Stimulated activated naive CD8-positive, alpha-beta T cell treated with anti-CD3 and anti-CD28 coated beads, Interleukin-15, Interleukin-2, amounts not matched to agents 100 U/mL and 50 U/mL, for 24 hours (primary cell): ENCODE measurements at regions not wholly inside any gene's neighbourhood (a gene's known extent, or its start where the extent isn't known, plus 50 kb on each side); places are given as distances from the start of the nearest gene placed in this dataset.

Source experiments
- ATAC-seq: fragments of 150-1000 bp; cut with Tn5 transposase; one replicate; pipeline ENCODE4 v1.10.0; 2021
- DNase-seq: peaks from one replicate; pipeline ENCODE4 v3.0.0; 2021

DNA sequence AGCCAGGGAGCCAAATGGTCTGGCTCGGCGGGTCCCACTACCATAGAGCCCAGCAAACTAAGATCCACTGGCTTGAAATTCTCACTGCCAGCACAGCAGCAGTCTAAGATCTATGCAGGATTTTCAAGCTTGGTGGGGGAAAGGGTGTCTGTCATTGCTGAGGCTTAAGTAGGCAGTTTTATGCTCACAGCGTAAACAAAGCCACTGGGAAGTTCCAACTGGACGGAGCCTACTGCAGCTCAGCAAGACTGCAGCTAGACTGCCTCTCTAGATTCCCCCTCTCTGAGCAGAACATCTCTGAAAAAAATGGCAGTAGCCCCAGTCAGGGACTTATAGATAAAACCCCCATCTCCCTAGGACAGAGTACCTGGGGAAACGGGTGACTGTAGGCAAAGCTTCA, 277.6 kb upstream of the PHF14 start:
- DNase-seq = no peak
- ATAC-seq = no peak

DNA sequence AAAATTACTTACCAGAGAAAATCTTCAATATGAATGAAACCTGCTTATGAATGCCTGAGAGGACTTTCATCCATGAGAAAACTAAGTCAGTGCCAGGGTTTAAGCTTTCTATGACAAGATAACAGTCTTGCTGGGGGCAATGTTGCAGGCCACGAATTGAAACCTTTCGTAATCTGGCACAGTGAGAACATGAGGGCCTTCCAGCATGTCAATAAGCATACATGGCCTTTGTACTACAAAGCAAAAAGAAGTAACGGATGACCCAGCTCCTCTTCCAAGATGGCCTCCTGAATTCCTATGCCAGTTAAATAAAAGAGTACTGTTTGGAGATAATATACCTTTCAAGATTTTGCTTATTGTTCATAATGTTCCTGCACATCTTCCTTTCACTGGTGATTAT, 270.6 kb upstream of the PHF14 start:
- ATAC-seq (no peak), DNase-seq (no peak)

DNA sequence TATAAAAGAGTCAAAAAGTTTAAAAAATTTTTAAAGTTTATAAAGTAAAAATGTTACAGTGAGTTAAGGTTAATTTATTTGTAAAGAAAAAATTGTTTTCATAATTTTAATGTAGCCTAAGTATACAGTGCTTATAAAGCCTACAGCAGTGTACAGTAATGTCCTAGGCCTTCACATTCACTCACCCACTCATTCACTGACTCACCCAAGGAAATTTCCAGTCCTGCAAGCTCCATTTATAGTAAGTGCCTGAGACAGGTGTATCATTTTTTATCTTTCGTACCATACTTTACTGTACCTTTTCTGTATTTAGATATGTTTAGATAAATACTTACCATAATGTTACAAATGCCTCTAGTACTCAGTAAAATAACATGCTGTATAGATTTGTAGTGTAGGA, 269.7 kb upstream of the PHF14 start:
- no peak for DNase-seq
- no peak for ATAC-seq

DNA sequence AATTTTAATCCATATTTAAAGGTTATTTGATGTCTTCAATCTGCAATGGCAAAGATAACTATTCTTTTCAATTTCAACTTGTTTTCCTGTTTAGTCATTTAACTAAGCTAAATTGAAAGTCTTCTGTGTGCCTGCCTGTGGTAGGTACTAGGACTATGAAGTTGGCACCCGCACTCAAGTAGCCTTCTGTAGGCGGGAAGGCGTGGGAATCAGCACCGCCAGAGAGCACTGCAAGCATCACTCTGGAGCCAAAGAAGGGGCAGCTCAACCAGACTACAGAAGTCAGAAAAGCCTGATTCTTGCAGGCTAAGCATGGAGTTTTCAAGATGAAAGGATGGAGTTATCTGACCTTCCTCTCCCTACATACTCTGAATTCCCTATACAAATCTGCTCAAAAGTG, 269.0 kb upstream of the PHF14 start:
- ATAC-seq = no peak
- DNase-seq = no peak

DNA sequence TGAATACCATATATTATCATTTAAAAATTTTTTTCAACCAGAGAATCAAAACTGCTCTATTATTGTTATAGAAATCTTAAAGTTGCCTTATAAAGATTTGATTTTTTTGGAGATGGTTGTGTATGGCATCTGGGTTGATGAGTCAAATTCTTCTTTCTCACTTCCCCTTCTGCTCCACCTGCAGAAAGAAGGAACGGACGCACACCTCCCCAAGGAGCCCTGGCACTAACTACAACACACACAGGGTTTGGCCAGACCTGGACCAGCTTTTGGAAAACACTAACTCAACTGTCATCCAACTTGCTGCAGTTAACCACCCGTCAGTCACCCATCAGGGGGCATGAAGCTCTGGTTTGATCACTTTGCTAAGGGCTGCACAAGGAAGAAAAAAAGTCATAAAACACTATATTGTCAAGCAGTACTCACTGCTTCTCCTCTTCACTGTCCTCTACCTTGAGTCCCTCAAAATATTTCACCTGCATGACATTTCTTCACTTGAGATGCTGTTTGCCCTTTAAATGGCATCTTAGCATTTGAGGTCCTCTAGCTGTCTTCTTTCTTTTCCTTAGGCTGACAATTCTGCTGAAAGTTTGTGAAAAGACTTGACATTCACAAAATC, 266.7 kb upstream of the PHF14 start:
- ATAC-seq (no peak), DNase-seq (no peak)

DNA sequence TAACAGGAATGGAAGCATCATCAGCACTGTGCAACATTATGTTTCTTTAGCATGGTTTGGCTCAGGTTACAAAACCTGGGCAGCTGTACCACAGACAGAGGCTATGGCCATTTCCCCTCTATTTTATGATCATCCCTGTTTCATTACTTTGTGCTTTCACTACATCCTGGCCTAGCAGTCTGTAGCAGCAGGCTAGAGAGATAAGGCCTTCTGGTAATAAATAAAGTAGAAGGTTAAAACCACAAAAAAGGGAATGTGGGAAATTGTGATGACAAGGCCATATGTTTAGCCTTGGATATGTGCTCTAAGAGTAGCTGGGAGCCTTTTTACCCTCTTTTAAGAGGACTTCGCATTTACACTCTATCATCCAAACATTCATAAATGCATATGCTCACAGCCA, 266.2 kb upstream of the PHF14 start:
- no peak for ATAC-seq
- no peak for DNase-seq

DNA sequence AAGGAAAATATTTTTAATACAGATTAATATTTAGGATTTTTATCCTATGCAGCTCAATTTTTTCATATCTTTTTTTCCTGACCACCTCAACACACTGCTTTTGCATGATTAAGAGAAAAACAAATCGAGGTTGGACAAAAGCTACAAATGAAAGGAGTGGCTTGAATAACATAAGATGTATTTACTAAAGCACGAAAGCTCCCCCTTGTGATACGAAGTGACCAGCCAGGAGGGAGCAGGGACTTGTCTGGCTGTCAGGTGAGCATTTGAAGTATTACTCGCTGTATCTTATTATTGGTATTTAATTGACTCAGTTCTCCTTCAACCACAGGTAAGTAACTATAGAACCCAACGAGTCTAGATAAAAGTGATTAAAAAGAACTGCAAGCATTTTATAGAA, 265.2 kb upstream of the PHF14 start:
- ATAC-seq (no peak), DNase-seq (no peak)

DNA sequence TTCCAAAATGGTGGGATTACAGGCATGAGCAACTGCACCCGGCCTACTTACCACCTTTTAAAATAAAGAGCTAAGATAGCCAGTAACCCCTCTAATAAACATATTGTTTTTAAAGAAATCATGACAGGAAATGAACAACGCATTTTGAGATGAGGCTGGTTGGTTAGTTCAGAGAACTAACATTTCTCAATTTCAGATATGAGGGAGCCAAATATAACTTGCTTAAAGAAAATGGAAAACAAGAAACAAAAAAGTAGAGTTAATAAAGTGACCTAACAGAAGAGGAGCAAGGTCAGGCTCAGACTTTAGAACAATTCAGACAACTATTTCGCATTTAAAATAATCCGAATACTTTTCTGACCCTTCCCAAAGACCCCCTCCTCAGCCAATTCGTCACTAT, 254.9 kb upstream of the PHF14 start:
- DNase-seq = no peak
- ATAC-seq = no peak

DNA sequence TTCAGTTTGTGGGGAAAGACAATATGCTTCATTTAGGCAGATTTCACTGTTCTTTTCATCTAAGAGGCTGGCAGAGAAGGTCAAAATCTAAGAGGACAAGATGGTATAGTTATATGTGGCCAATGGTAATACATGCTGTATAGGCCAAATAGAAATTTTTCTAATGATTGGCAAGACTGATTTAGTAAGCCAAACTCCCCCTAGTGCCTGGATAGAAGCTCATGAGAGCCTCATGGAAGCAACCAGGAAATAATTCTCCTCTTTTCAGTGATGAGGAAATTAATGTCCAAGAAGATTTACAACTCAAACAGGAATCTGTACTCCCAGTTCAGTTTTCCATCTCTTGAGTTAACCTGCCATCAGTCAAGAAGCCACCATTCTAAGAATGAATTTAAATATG, 253.6 kb upstream of the PHF14 start:
- ATAC-seq (no peak), DNase-seq (no peak)

DNA sequence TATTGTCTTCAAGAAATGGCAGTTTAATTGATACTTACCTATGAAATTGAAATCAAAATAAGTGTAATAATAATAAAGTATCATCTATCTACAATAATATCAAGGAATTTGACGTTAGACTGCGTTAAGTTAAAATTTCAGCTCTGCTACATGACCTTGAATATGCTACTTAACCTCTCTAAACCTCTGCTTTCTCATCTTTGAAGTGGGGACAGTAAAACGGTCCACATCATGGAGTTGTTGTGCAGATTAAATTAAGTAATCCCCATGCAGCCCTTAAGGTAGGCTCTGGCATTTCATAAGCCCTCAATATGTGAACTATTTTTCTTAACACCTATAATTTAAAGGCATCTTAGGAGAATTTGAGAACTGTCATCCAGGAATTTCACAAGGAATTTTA, 252.4 kb upstream of the PHF14 start:
- ATAC-seq (no peak), DNase-seq (no peak)

DNA sequence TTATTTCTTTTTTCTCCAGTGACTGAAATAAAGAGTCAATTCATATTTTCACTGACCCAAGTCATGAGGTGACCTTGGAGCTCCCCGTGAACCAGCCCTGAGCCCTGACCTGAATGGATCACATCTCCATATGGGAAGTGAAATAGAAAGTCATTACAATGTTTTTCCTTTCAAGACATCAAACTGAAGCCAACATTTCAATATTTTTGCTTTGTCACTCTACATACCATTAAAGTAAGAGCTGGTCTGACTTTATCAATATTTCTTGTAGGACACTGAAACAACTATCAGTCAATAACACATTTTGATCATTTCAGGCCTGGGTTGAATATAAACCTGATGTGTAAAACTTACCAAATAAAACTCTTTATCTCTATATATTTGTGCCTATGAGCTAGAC, 249.8 kb upstream of the PHF14 start:
- ATAC-seq (no peak), DNase-seq (no peak)

DNA sequence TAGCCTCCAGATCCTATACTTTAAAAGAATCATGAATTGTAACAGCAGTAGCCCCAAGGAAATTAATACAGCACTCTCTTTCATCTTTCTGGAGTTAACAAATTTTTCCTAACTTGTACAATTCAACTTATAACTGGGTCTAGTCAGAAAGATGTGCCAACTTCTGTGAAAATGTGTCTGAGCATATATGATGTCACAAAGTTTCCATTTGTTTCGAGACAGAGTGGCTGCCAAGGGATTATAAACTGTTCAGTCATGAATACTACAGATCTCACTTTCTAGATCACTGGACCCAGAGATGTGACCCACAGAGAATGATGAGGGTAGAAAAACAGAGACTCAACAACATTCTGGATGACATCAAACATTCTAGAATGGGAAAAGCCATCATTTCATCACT, 249.2 kb upstream of the PHF14 start:
- DNase-seq (no peak), ATAC-seq (no peak)

DNA sequence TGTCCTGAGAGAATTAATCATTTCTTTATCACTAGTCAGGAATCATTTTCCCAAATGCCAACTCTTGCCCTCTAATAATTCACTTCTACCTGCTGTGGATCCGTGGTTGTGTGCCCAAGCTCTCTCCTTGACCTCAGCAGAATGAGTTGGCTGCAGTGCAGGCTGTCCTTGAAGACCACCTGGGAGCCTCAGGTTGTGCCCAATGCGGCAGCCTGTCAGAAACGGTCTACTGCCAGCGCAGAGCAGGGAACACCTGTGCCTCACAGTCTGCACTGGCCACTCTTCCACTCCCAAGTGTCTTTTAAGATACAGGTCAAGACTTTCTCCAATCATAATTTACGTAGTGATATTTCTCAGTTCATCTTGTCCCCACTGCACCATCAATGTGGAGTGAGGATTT, 246.0 kb upstream of the PHF14 start:
- no peak for DNase-seq

DNA sequence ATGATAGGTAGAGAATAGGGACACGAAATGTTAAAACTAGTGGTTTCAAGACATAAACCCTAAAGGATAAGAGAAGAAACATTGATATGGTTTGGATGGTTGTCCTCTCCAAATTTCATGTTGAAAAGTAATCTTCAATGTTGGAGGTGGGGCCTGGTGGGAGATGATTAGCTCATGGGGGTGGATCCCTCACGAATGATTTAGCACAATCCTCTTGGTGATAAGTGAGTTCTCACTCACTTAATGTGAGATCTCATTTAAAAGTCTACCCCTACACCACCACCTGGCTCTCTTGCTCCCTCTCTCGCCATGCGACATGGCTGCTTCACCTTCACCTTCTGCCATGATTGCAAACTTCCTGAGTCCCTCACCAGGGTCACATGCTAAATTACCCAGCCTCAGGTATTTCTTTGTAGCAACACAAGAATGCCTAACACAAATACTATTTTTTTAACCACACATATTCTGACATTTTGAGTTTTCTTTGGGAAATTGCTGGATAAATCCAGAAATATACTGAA, 242.4 kb upstream of the PHF14 start:
- ATAC-seq = no peak
- no peak for DNase-seq

More for the DNA sequence above, 246.0 kb upstream of the PHF14 start:
- no peak for ATAC-seq

DNA sequence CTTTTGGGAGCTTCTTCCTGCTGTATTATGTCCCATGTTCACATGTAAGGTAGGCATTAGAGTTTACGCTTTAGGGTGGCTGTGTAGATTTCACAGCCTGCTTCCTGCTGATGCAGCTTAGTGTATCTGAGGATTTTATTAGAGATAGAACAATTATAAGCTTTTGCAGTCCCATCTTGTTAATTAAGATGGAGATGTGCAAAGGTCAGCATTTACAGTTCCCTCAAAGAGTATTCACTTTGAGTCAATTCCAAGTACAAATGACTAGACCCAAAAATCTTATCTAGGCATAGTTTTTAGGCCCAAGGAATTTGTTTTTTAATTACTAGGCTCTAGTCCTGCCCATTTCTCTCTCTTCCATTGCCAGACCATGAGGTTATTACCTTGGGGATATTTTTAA, 239.9 kb upstream of the PHF14 start:
- no peak for DNase-seq

DNA sequence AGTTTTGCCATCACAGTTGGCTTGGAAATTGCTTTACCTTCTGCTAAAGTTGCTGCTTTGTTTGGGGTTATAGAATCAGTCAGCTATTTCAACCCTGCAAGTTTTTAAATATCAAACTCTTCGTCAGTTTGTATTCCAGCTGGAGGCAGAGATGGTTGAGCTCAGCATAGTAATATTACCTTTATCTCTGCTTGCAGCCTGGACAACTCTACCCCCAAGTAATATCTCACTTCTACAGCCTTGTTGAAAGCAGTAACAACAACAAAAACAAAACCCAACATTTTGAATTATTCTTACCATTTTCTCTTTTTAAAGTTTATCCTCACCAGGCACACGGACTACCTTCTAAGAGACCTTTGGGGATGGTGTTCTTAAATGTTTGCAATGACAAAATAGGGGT, 239.1 kb upstream of the PHF14 start:
- DNase-seq = no peak
- no peak for ATAC-seq

More for the DNA sequence above, 239.9 kb upstream of the PHF14 start:
- ATAC-seq = no peak

DNA sequence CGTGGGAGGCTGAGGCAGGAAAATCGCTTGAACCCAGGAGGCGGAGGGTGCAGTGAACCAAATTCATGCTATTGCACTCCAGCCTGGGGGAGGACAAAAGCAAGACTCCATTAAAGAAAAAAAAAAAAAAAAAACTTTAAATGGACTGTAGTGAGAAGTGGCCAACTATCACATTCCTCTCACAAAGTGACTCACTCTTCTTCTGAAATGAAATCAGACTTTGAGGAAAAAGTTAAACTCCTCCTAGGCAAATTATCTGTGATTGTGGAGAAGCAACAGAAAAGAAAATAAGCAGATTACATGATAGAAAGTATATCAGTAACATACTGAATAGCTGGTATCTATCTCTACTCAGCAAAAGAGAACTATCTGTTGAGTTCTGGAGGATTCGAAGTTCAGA, 234.3 kb upstream of the PHF14 start:
- DNase-seq (no peak), ATAC-seq (no peak)

DNA sequence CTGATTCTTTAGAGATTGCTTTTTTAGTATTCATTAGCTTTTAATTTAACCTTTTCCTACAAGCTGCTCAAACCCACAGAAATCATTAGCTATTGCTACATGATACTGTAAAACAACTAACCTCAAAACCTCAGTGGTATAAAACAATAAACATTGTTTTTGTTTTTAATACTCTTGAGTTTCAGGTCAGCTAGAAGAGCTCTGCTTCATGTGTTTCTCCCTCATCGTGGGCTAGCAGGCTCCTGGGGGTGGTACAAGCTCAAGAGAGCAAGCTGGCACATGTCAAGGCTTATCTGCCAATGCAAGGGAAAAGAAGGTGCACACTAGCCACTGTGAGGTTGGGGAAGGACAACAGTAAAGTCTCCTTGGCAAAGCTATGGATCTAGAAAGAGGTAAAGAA, 232.9 kb upstream of the PHF14 start:
- DNase-seq (no peak), ATAC-seq (no peak)

DNA sequence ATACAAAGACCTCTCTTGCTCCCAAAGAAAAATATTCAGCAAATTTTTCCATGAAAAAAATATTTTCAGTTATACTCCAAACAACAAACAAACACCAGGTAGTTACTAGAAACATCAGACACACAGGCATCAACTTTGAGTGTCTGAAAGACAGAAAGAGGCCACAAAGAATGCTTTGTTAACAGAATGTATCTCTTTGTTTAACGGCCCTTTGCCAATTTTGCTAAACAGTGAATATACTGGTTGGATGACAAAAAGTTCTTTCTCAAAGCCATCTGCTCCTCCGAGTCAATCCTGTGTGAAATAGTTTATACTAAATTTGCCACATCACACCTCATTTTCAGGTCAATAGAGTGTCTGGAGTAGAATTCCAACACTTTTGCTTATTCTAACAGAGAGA, 216.7 kb upstream of the PHF14 start:
- no peak for ATAC-seq
- no peak for DNase-seq

DNA sequence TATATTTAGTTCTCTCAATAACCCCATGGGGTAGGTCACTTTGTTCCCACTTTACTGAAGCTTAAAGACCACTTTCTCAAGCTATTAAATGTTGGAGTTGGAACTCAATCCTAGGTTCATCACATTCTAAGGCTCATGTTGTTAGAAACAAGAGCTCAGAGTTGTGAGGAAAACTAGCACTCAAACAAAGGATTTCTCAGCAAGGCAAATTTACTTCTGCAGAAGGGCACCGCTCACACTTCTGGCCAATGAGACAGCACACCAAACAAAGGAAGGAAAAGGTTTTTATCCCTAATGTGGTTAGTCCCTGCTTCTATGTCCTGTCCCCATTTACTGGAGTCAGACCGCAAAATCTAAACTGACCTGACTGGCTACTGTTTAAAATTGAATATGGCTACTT, 214.6 kb upstream of the PHF14 start:
- ATAC-seq (no peak), DNase-seq (no peak)

DNA sequence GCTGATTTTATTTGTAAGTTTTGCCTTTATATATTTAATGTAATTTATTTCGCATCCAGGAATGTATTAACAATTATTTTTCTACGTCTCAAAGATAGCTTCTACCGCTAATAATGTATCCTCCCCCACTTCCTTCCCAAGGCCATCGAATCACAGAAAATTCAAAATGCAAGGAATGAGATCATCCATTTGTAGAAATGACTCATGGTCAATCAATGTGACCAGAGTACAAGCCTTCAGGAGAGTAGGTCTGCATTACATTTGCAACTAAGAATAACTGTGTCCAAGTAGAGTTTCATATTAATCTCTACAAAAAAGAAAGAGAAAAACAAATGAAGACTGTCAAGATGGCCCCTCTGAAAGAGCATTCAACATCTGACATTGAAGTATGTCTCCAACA, 205.9 kb upstream of the PHF14 start:
- ATAC-seq (no peak), DNase-seq (no peak)

DNA sequence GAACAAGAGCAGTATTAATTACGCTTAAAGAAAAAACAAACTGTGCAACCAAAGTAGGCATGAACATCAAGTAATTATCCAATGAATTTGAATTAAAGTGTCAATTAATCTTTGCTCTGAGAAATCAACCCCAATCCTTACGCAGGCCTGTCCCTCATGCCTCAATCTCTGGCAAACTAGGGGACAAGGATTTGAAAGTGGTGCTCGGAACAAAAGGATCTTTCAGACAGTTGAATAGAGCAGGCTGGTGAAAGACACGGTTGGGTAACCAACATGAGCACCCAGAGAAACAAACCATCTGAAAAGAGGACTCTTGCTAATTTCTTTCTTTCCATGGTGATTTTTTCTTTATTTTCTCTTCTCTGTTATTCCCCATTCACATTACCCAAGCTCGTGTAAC, 203.5 kb upstream of the PHF14 start:
- DNase-seq = no peak
- ATAC-seq = no peak

DNA sequence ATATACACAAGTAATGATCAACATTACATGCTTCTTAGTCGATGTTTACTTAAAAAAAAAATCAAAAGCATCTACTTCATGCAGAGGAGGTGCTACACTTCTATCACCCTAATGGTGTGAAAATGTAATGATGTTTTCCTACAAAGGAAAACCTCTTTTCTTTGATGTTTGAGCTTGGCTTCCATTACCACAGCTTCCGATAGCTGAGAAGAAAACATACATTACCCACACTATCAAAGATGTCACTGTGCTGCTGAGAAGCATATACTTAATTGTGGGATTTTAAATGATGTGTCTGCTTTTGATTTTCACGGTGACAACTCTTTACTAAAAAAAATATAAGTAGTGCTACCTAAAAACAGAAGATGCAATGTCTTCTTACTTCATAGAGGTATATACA, 200.2 kb upstream of the PHF14 start:
- DNase-seq (no peak), ATAC-seq (no peak)

DNA sequence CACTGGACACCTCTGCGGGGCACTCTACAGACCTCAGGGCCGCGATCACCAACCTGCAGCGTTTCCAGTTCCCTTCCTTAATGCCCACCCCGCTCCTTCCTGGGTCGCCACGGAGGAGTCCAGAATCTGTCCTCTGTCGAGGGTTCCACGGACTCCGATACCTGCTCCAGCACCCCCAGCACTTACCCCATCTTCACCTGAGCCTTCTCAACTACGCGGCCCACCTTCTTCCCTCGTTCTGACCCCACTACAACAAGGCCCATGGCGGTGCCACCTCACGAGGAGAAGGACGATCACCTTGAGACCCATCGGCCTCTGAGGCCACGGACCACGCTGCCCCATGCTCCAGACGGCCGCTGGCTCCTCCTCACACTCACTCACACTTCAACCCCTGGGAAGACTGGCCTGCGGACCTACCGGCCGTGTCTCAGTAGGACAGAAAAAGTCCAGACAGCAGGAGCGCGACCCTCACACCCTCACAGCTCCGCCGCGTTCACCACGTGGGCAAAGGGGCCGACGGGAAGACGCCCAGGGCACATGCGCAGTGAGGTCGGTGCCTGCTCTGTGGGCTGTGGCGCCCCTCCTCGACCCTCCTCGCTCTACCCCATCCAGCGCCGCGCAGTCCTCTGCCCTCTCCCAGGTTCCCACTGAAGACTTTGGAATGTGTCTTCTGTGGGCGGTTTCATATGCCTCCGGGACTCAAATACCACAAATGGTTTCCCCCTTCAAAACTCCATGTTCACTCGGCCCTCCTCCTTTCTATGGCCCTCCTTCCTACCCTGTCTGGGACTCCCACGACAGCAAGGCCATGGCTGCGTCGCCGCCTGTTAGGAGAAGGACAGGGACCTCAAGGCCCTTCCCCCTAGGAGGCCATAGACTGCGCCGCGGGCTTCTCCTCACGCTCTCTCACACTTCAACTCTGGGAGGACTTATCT, 193.9 kb upstream of the PHF14 start:
- ATAC-seq = no peak
- DNase-seq = no peak
